ENCODE measurements at regions not wholly inside any gene's neighbourhood (a gene's known extent, or its start where the extent isn't known, plus 50 kb on each side); places are given as distances from the start of the nearest gene placed in this dataset.

- no peak for TF ChIP-seq RFX5 (IDR thresholded peaks at IDR 0.05; ENCODE audit: borderline replicate concordance, low read depth, low read length)
- no peak for TF ChIP-seq E2F6 (IDR thresholded peaks at IDR 0.05)
- no peak for TF ChIP-seq SAP30 (IDR thresholded peaks at IDR 0.05; ENCODE audit: insufficient read depth, insufficient replicate concordance, low read length)
- no peak for TF ChIP-seq SP1 (IDR thresholded peaks at IDR 0.05; ENCODE audit: low read depth, low read length)
- no peak for TF ChIP-seq KDM4A (IDR thresholded peaks at IDR 0.05; ENCODE audit: low read depth, low read length, severe bottlenecking)
- TF ChIP-seq TEAD4 (IDR thresholded peaks at IDR 0.05; ENCODE audit: low read depth, low read length), result no peak
- TF ChIP-seq POLR2AphosphoS5 (IDR thresholded peaks at IDR 0.05; ENCODE audit: low read depth, low read length), result no peak
- TF ChIP-seq TAF1 (IDR thresholded peaks at IDR 0.05; ENCODE audit: low read depth, low read length), result no peak
These were observed 407.1 kb upstream of the MCTP2 start (continued) for GRCh38 chr15:93823971-93824913.

All from H1 (cell line).